ENCODE measurements at regions not wholly inside any gene's neighbourhood (a gene's known extent, or its start where the extent isn't known, plus 50 kb on each side); places are given as distances from the start of the nearest gene placed in this dataset.

DNA sequence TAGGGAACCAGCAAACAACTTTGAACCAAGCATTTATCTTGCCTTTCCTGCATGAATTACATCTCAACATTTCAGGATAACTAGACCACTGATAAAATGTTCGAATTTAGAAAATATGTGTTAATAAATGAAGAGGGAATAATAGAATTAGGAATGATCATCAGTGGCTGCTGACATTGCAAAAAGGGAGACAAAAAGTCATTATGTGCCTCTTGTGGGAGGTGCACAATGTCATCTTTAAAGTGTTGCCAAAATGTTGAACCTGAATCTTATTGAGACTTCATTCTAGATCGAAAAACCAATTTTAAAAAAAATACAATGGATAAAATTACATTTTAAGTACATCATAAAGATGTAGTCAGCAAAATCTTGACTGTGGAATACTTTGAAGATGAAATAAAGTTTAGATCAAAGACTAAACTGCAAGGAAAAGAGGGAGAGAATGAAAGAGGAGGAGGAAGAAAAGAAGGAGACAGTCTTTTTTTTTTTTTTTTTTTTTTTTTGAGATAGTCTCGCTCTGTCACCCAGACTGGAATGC, 299.3 kb downstream of the FBXW7 start:
- ATAC-seq (no peak), DNase-seq (ENCODE audit: low spot score) (no peak)

DNA sequence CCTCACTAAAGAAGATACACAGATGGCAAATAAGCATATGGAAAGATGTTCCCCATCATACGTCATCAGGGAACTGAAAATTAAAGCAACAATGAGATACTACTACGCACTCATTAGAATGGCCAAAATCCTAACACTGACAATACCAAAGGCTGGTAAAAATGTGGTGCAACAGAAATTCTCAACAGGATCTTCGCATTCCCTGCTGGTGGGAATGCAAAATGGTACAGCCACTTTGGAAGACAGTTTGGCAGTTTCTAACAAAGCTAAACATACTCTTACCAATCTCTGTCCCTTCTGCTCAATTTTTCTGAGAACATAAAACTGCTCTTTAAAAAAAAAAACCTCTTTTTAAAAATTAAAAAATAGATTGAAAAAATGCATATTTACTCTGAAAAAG, 300.2 kb downstream of the FBXW7 start:
- ATAC-seq = no peak
- no peak for DNase-seq (ENCODE audit: low spot score)

DNA sequence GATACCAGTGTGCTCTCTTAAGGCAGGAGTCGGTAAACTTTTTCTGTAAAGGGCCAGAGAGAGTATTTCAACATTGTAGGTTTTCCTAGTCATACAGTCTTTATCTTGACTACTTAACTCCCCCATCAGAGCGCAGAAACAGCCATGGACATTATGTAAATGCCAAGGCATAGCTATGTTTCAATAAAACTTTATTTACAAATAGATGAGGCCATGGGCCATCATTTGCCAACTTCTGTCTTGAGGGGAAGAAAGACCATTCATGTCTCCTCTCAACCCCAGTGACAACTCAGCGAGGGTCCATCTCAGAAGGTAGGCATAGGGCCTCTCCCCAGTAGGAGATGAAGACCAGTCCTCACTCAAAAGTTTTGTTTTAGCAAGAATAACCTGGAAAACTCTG, 301.3 kb downstream of the FBXW7 start:
- ATAC-seq (no peak), DNase-seq (ENCODE audit: low spot score) (no peak)

DNA sequence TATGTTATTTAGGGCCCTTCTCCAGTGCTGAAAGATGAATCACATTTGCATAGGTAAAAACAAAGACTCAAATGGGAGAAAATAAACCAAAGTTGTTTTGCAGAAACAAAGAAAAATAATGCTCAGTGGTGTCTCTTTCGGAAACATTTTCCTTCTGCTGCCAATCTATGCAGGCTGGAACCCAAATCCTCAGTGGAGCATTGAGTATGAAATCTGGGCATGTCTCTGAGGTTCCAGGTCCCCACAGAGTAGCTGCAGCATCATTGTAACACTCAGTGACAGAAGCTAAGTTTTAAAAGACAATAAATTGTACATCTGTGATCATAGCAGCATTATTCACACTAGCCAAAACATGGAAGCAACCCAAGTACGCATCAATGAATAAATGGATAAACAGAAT, 303.6 kb downstream of the FBXW7 start:
- DNase-seq (ENCODE audit: low spot score) (no peak), ATAC-seq (no peak)

DNA sequence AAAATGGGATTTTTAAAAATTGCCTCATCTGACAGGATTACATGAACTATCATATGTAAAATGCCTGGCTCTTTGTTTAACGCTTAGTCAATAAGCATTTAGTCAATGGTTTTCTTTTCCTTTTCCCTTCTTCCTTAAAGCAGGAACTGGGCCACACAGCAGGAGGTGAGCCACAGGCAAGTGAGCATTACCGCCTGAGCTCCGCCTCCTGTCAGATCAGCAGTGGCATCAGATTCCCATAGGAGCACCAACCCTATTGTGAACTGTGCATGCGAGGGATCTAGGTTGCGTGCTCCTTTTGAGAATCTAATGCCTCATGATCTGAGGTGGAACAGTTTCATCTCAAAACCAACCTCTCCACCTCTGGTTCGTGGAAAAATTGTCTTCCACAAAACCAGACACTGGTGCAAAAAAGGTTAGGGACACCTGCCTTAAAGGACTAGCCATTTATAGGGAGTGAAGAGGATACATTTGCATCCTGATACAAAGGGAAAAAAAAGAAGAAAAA, 306.1 kb downstream of the FBXW7 start:
- ATAC-seq = no peak

DNA sequence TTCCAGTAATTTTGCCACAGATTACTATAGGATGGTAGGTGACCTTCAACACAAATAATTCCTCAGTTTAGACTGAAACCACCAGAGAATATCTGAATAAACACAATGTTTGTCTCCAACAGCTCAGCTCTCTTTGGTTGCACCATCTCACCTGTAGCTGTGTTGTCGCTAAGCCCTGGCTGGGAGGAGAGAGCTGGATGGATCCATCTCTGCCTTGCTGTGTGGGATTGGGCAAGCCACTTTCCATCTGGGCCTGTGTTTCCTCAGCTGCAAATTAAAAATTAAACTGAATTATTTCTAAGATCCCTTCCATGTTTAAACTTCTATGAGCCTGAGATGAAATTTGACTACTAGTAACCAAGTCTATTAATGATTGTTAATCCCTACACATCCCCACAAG, 310.2 kb downstream of the FBXW7 start:
- ATAC-seq = no peak
- no peak for DNase-seq (ENCODE audit: low spot score)

More for the DNA sequence above, 306.1 kb downstream of the FBXW7 start:
- DNase-seq (ENCODE audit: low spot score) = no peak

DNA sequence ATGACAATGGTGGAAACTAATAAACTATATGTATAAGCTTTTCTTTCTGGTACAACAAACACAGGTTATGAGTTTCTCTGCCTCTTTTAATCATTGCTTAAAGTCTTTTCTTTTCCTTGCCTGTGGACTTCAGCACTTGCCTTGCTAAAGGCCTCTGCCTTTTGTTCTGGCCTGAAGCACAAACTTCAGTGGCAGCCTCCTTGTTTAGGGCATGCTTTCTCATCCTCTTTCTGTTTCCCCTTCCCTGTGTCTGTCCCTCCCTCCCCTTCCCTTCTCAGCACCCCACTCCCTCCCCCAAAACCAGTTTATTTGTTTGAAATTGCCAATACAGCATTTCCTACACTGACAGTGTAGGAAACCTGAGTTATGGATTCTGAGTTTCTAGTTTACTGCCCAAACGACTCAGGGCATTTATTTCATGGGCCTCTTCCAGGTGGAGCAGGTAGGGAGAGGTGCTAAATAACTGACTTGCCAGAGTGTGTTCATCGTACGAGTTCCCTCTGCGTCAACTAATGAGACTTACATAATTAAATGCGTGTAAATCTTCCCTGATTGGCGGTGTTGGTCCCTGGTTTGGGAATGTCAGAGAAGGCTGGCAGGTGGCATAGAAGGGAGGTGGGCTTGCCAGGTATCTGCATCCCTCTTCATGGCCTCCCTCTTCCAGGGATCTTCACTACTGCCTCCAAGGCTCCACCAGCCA, 311.0 kb downstream of the FBXW7 start:
- ATAC-seq (no peak), DNase-seq (ENCODE audit: low spot score) (no peak)

DNA sequence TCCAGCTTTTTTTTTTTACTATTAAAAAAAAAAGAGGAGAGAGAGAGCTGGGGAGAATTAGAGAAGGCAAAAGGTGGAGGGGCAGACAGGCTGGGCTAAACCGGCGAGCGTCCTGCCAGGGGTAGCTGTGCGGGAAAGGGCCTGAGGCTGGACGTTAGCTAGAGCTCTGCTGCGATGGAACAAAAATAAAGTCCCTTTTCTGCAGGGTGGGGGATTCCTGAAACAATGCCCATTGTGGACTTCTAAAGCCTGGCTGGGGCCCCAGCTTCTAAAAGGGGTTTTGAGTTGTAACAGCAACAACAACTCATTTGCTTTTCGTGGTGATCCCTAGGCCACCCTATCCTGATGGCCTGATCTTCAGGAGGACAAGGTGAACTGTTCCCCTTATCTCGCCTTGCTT, 311.7 kb downstream of the FBXW7 start:
- DNase-seq (ENCODE audit: low spot score) = no peak
- ATAC-seq = no peak

DNA sequence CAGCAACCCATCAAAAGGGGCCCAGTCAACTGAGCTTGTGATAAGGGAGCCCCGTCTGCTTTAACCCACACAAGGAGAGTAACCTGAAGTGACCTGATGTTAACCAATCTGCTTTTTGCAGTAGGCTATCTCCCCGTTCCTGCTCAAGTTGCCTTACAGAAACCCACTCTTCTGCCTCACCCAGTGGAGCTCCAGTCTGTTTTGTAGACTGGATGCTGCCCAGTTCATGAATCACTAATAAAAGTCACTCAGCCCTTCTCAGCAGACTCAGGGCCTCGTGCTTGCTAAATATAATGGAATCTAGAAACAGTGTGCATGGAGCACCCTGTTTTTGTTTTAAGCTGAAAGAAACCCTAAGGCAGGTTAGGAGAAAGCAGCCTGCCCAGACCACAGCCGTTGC, 312.3 kb downstream of the FBXW7 start:
- DNase-seq (ENCODE audit: low spot score) (no peak), ATAC-seq (no peak)

DNA sequence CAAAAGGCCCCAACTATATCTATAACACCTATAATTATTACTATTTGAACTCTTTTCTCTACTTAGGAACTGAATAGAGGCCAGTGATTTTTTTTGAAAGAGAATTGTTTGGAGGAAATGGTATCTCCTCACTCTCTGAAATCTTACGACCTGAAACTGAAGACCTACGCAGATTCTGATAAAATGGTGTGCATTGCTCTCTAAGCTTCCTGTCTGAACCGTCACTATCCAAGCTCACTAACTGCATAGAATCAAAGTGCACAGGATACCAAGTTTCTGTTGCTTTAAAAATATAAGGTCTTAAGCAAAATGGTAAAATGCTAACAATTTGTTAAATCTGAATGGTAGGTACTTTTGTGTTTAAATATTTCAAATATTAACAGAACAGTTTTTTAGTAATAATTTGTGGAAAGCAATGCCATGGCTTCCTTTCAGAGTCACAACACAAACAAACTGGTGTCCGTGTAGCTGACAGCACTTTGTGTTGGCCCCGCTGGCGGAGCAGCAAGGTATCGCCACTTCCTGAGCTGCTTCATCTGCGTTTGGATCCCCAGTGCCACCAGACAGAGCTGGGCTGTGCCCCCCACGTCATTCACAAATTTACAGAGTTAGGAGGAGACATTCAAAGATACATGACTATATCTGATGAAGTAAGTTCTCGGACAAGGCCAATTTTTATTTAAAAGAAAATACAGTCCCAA, 313.9 kb downstream of the FBXW7 start:
- no peak for DNase-seq (ENCODE audit: low spot score)
- no peak for ATAC-seq

DNA sequence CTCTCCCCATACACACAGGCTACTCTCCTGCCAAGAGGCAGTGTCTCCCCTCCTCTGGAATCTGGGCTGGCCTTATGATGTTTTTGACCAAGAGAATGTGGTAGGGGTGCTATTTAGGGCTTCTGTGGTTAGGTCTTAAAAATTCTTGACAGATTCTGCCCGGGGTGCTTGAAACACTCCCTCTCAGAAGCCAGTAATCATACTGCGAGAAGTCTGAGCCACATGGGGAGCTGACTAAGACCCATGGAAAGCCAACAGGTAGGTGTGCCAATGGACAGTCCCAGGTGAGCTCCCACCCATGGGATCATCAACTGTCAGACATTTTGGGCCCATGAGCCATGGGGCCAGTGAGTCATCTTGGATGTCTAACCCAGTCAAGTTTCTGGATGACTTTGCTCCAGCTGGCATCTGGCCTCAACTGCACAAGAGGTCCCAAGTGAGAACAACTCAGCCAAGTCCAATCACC, 315.7 kb downstream of the FBXW7 start:
- no peak for ATAC-seq
- DNase-seq (ENCODE audit: low spot score) = no peak

DNA sequence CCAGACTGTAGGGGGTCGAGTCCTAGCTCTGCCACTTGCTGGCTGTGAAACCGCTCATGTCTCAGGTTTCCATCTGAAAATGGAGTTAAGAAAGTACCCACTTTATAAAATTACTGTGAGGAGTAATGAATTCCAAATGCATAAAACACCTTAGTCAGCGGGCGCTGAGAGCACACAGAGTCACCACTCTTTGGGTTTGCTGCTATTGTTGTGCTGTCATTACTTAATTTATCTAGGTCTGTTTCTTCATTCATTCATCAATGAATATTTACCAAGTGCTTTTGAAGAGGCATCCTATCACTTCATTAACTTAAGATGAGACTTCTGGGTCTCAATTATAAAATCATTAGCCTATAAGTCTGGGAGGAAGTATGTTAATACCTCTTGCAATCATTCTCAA, 317.3 kb downstream of the FBXW7 start:
- DNase-seq (ENCODE audit: low spot score) = no peak
- ATAC-seq = no peak

DNA sequence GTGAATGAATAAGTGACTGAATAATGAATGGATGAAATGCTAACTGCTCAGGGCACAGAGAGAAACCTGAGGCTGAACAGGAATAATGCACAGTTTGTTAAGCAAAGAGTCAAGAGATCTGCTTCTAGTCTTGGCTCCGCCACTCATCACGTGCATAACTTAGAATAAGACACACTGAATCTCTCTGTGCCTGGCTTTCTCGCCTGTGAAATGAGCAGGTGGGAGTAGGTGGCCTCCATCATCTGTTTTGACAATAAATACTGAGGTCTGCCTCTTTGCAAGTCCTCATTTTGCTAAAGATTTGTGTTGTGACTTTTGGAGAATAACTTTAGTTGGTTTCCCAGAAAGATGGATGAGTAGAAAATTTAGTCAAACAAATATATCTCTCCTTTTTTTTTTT, 318.0 kb downstream of the FBXW7 start:
- ATAC-seq = no peak
- no peak for DNase-seq (ENCODE audit: low spot score)

DNA sequence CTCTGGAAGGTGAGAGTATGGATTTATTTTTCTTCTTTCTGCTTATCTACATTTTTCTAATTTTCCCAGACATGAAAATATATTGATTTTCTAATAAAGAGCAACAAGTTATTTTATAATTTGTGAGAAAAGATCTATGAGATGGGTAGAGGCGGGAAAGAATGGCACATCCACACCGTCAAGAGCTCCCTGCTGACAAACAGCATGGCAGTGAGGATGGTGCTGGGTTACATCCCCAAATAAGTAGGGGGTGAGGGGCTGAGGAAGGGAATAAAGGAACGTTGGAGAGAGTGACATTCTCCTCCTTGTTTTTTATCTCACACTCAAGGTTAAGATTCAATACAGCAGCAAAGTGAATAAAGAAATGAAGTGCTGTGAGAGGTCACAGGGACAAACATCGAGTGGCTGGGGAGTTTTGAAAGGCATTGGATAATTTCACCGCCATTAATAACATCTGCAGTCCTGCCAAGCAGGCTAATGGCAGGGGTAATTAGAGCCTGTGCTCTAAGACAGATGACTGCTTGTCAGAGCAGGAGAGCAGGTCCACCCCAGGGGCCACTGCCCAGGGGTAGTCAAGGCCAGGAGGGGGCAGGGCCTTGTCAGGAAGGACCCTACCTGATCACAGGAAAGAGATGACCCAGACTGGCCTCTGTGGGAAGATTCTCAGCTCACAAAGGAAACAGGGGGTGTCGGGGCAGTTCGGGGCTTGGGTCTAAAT, 323.8 kb downstream of the FBXW7 start:
- no peak for ATAC-seq
- DNase-seq (ENCODE audit: low spot score) = no peak

DNA sequence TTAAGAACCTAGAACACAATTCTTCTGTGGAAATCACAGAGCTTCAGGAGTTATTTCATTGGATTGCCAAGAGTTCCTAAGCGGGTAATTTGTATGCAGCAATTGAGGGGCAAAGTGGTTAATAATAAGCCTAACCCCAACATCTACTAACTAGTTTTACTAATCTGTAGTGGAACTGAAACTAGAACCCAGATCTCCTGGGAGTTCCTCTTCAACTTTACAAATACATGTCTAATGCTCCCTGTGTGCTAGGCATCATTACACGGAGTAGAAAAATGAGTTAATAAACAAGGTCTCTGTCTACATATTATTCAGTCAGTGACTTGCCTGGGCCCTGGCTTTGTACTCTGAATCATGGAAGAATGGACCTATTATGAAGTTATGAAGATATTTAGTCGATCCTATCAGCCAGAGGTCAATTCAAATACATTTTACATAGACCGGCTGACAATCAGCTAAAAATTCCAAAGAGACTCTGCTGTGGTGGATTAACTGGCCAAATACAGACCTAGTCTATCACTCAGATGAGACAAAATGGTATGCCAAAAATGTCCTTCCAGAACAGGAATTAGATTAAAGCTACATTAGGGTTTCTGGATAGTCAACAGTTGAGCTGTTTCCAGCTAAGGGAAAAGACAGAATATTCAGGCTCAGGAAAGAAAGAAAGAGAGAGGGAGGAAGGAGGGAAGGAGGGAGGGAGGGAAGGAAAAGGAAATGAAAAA, 326.0 kb downstream of the FBXW7 start:
- DNase-seq (ENCODE audit: low spot score) (no peak), ATAC-seq (no peak)

DNA sequence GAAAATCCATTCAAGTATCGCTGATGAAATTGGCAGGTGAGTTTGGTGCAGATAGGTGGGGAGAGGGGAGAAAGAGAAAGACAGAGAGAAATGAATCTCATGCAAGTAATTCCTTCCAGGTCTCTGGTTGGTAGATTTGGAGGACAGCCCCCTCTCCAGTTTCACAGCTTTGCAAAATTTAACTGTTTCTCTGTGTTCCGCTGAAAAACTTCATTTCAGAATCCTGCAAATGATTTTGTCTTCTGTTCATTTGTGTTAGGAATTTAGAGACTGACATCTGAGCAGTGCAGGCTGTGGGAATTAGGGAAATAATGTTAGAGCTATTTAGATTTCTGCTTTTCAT, 328.5 kb downstream of the FBXW7 start:
- ATAC-seq = no peak
- no peak for DNase-seq (ENCODE audit: low spot score)

DNA sequence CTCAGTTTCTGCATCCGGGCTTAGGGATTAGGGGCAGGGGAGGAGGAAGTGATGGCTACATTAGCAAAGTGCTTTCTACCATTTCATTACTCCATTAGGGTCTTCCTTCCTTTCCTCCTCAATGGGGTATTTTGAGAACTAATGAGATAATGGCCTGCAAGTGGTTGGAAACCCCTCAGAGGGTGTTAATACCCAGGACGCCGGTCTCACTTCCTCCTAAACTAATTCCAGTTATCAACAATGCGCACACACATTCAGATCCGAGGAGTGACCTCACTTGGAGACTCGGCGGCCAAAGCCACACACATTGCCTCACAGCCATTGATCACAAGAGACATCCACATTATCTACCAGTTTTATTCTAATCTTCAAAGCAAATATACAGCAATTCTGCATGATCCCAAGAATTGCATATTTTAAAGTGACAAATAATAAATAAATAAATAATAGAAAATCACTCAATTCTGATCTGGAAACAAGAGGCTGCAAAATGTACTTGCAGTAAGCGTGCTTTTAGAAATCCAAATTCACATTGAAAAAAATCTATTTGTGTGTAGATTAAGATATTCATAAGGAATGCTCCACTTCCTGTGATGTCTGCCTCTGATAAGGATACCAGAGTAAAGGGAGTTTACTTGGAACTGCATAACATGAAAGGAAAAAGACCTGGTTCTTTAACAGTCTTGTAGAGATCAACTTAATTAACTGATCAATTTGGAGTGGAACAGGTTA, 329.1 kb downstream of the FBXW7 start:
- DNase-seq (ENCODE audit: low spot score) (no peak), ATAC-seq (no peak)

DNA sequence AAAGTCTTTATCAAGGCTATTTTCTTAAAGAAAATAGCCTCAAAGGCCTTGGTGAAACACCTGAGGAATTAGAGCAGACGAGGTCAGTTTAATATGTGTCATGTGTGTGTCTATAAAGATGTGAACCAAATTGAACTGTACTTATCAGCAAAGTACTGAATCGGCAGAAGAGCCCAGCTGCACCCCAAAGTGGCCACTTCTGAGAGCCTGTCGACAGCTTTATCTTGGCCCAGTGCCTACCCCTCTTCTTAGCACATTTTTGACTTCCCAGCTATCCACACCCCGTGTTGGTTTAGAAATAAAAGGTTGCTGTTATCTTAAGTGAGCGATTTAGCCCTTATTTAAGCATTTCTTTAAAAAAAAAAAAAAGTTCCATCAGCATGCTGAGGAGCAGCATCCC, 329.7 kb downstream of the FBXW7 start:
- ATAC-seq = no peak
- DNase-seq (ENCODE audit: low spot score) = no peak

DNA sequence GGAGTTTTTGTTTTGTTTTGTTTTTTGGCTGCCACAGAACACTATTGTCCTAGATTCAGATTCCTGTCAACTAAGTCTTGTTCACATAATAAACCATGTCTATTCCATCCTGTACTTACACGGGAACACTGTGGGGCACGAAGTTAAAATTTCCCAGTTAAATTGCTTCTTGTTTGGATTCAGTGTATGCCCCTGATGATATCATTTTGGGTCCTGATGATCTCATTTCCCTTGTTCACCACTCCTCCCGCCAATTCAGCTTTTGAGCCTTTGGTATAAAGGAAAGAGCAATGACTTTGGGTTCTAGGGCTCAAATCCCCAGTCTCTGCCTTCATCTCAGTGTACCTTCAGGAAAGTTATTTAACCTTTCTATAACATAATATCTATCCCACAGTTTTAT, 333.5 kb downstream of the FBXW7 start:
- no peak for ATAC-seq
- DNase-seq (ENCODE audit: low spot score) = no peak

Measured in left lobe of liver (tissue), 2 donors.